Peyer's patch (tissue), 4 donors: ENCODE measurements at regions not wholly inside any gene's neighbourhood (a gene's known extent, or its start where the extent isn't known, plus 50 kb on each side); places are given as distances from the start of the nearest gene placed in this dataset.

Experiments
- DNase-seq, 3 donors: peaks; one replicate each; pipeline ENCODE4 v3.0.0-alpha.2; 2017 to 2019
- H3K27ac ChIP-seq, 4 donors: fragments of 200-600 bp; sonication (generic); one replicate each; pipeline ENCODE4 v1.5.1; 2016 to 2019
- H3K27me3 ChIP-seq, 2 donors: fragments of 200-600 bp; sonication (generic); one replicate each; pipeline ENCODE4 v1.5.1; 2019
- H3K36me3 ChIP-seq, 3 donors: fragments of 200-600 bp; sonication (generic); one replicate each; pipeline ENCODE4 v1.5.1; 2016 to 2019
- H3K4me1 ChIP-seq, 4 donors: fragments of 200-600 bp; sonication (generic); one replicate each; pipeline ENCODE4 v1.5.1; 2016 to 2019
- H3K4me3 ChIP-seq, 4 donors: fragments of 200-600 bp; sonication (generic); 1 replicate in 3 of 4; 2 replicates in 1 of 4; pipeline ENCODE4 v1.5.1; 2016 to 2019; ENCODE audit warnings: mild to moderate bottlenecking in 1 of 4
- H3K9me3 ChIP-seq, 4 donors: fragments of 200-600 bp; sonication (generic); one replicate each; pipeline ENCODE4 v1.5.1; 2016 to 2019; ENCODE audit warnings: mild to moderate bottlenecking in 1 of 4
- CTCF ChIP-seq, 6 experiments: fragments of 450-650 bp in 4 of 6; fragments of 200-600 bp in 2 of 6; sonication (generic) in 1 of 6; IDR thresholded peaks; one replicate each; pipeline ENCODE4 v1.5.1; 2017 to 2019; ENCODE audit warnings: antibody characterized with exemption in 6 of 6, mild to moderate bottlenecking in 3 of 6, moderate library complexity in 1 of 6
- POLR2A ChIP-seq, 2 donors: fragments of 450-650 bp; IDR thresholded peaks; one replicate each; pipeline ENCODE4 v1.5.1; 2017; ENCODE audit warnings: antibody characterized with exemption in 2 of 2, mild to moderate bottlenecking in 2 of 2, moderate library complexity in 2 of 2

- DNase-seq, result no peak
- H3K36me3 ChIP-seq, result no peaks in the 10 kb centered on the region
- H3K9me3 ChIP-seq, result no peaks in the 10 kb centered on the region
- H3K4me1 ChIP-seq, result no peaks in the 10 kb centered on the region
- H3K27ac ChIP-seq, result no peak overlapping the region
- H3K4me3 ChIP-seq, result no peak overlapping the region
- TF ChIP-seq POLR2A (IDR thresholded peaks at IDR 0.05) (no peak), CTCF (IDR thresholded peaks at IDR 0.05) (no peak)
- no peaks in the 10 kb centered on the region for H3K27me3 ChIP-seq
Observed at GRCh38 chr4:96264941-96265463, 425.1 kb downstream of the PDHA2 start.

- TF ChIP-seq POLR2A (IDR thresholded peaks at IDR 0.05), result no peak
- TF ChIP-seq CTCF (IDR thresholded peaks at IDR 0.05), result no peak
Observed at GRCh38 chr4:96293806-96294205, 453.9 kb downstream of the PDHA2 start.

GRCh38 chr4:96295143-96295741 is 455.3 kb downstream of the PDHA2 start:
- Histone ChIP-seq H3K36me3 (no peaks in the 10 kb centered on the region), H3K4me3 (no peak overlapping the region), H3K27ac (no peak overlapping the region), H3K27me3 (no peaks in the 10 kb centered on the region), H3K4me1 (no peaks in the 10 kb centered on the region), H3K9me3 (no peaks in the 10 kb centered on the region)
- TF ChIP-seq POLR2A (IDR thresholded peaks at IDR 0.05) (no peak), CTCF (IDR thresholded peaks at IDR 0.05) (no peak)
- no peak for DNase-seq

More at GRCh38 chr4:96293806-96294205, 453.9 kb downstream of the PDHA2 start:
- H3K9me3 ChIP-seq, result no peaks in the 10 kb centered on the region
- no peaks in the 10 kb centered on the region for H3K27me3 ChIP-seq
- DNase-seq, result no peak
- no peaks in the 10 kb centered on the region for H3K36me3 ChIP-seq
- no peak overlapping the region for H3K4me3 ChIP-seq
- H3K27ac ChIP-seq, result no peak overlapping the region
- H3K4me1 ChIP-seq, result no peaks in the 10 kb centered on the region

GRCh38 chr4:96301715-96302114 is 461.8 kb downstream of the PDHA2 start:
- Histone ChIP-seq H3K27ac (no peak overlapping the region), H3K4me3 (no peak overlapping the region), H3K4me1 (peaks cover 0 to 3% (median 0%) of the 10 kb centered on the region in 4 donors), H3K9me3 (no peaks in the 10 kb centered on the region), H3K27me3 (no peaks in the 10 kb centered on the region), H3K36me3 (no peaks in the 10 kb centered on the region)
- no peak for TF ChIP-seq POLR2A (IDR thresholded peaks at IDR 0.05)
- no peak for TF ChIP-seq CTCF (IDR thresholded peaks at IDR 0.05)
- DNase-seq, result no peak

GRCh38 chr4:96305030-96305429 is 465.1 kb downstream of the PDHA2 start:
- Histone ChIP-seq H3K4me3 (no peak overlapping the region), H3K9me3 (no peaks in the 10 kb centered on the region), H3K27ac (no peak overlapping the region), H3K4me1 (peaks cover 0 to 3% (median 0%) of the 10 kb centered on the region in 4 donors), H3K36me3 (no peaks in the 10 kb centered on the region), H3K27me3 (no peaks in the 10 kb centered on the region)
- DNase-seq, result no peak
- TF ChIP-seq CTCF (IDR thresholded peaks at IDR 0.05) (no peak), POLR2A (IDR thresholded peaks at IDR 0.05) (no peak)
